ENCODE measurements at regions not wholly inside any gene's neighbourhood (a gene's known extent, or its start where the extent isn't known, plus 50 kb on each side); places are given as distances from the start of the nearest gene placed in this dataset.

DNA sequence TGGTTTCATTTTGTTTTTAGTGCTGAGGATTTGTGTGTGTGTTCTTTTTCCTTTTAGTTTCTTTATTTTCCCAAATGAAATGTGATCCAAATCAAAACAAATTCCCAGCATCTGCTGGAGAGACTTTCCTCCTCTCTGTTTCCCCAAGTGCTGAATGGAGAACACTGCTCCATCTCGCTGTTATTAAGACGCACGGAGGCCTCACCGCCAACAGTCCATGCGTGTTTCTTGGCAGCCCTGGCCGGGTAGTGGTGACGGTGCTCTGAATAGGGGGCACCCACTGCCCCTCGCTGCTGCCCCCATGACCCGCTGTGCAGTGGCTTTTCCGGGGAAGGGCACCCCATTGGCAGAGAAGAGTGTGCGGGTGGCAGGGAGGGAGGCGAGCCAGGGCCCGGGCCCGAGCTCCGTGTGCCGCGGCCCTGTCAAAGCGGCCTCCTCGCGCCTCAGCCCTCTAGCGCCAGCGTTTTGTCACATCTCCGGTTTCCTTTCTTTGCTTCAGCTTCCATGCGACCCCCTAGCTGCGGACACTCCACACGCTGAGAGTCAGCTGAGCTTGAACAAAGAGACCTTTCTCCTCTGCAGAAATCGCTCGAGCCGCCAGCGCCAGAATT is 473.7 kb upstream of the SALL3 start:
- TF ChIP-seq CTCF (IDR thresholded peaks at IDR 0.05; ENCODE audit: borderline replicate concordance, extremely low read depth, low read length, poor library complexity, severe bottlenecking) (no peak), EZH2 (IDR thresholded peaks at IDR 0.05; ENCODE audit: borderline replicate concordance, low read depth, low read length, severe bottlenecking) (no peak)

Data from DND-41 (cell line).